Lower lobe of right lung (tissue), 2 donors: ENCODE measurements at regions not wholly inside any gene's neighbourhood (a gene's known extent, or its start where the extent isn't known, plus 50 kb on each side); places are given as distances from the start of the nearest gene placed in this dataset.
A peak's percentile ranks its signal among the peaks of the same experiment; 100 is the strongest.

ENCODE experiments used
- ATAC-seq, 2 donors: fragments of 200-7000 bp; cut with Tn5 transposase; one replicate each; pipeline ENCODE4 v1.9.1; 2020 to 2022; ENCODE audit warnings: mild to moderate bottlenecking in 2 of 2, moderate library complexity in 2 of 2
- DNase-seq: peaks from one replicate; pipeline ENCODE4 v3.0.0-alpha.2; 2020
- H3K27ac ChIP-seq: fragments of 200-600 bp; one replicate; pipeline ENCODE4 v1.8.0; 2022
- H3K27me3 ChIP-seq: fragments of 200-600 bp; one replicate; pipeline ENCODE4 v1.8.0; 2022; ENCODE audit warnings: low read depth
- H3K36me3 ChIP-seq: fragments of 200-600 bp; one replicate; pipeline ENCODE4 v1.8.0; 2022; ENCODE audit warnings: mild to moderate bottlenecking
- H3K4me1 ChIP-seq: fragments of 200-600 bp; one replicate; pipeline ENCODE4 v1.8.0; 2022
- H3K4me3 ChIP-seq: fragments of 200-600 bp; one replicate; pipeline ENCODE4 v1.8.0; 2022; ENCODE audit warnings: mild to moderate bottlenecking
- H3K9me3 ChIP-seq: fragments of 200-600 bp; one replicate; pipeline ENCODE4 v1.8.0; 2022
- CTCF ChIP-seq: fragments of 200-600 bp; IDR thresholded peaks from one replicate; pipeline ENCODE4 v1.8.0; 2022; ENCODE audit warnings: antibody characterized with exemption, mild to moderate bottlenecking
- intact Hi-C: fragments of 100-400 bp; cut with DNase I; formaldehyde crosslinking; loops from one replicate; pipeline ENCODE4 v1.11.0; 2022
- donor health status: DM: no; HTN: yes; CAD: no; lungs with severe emphysema.

DNA sequence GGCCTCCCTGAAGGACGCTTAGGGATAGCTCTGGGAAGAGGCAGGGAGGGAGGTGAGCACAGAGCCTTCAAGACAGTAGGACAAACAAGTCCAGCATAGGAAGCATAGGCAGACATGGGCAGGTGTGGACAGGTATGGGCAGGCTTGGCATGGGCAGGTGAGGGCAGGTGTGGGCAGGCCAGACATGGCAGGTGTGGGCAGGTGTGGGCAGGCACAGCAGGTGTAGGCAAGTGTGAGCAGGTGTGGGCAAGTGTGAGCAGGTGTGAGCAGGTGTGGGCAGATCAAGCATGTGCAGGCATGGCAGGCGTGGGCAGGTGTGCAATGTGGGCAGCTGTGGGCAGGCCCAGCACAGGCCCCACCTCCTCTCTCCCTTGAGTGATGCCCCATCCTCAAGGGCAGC is 148.8 kb upstream of the ZMIZ1 start:
- intact Hi-C loops = no loop called here
- H3K27me3 ChIP-seq = no peaks in the 10 kb centered on the region

GRCh38 chr10:78921895-78922294 is 146.9 kb upstream of the ZMIZ1 start:
- H3K27me3 ChIP-seq = no peaks in the 10 kb centered on the region
- H3K4me3 ChIP-seq = no peak overlapping the region
- H3K4me1 ChIP-seq = no peaks in the 10 kb centered on the region
- intact Hi-C loops = no loop called here
- no peak for TF ChIP-seq CTCF
- DNase-seq = no peak
- no peak for ATAC-seq
- H3K9me3 ChIP-seq = no peaks in the 10 kb centered on the region
- no peaks in the 10 kb centered on the region for H3K36me3 ChIP-seq
- no peak overlapping the region for H3K27ac ChIP-seq

More for the DNA sequence above, 148.8 kb upstream of the ZMIZ1 start:
- ATAC-seq = peak in 1 of 2 donors; percentile 25
- no peak for DNase-seq
- H3K36me3 ChIP-seq = no peaks in the 10 kb centered on the region
- H3K4me1 ChIP-seq = no peaks in the 10 kb centered on the region
- H3K4me3 ChIP-seq = no peak overlapping the region
- no peaks in the 10 kb centered on the region for H3K9me3 ChIP-seq
- no peak overlapping the region for H3K27ac ChIP-seq
- TF ChIP-seq CTCF = no peak

DNA sequence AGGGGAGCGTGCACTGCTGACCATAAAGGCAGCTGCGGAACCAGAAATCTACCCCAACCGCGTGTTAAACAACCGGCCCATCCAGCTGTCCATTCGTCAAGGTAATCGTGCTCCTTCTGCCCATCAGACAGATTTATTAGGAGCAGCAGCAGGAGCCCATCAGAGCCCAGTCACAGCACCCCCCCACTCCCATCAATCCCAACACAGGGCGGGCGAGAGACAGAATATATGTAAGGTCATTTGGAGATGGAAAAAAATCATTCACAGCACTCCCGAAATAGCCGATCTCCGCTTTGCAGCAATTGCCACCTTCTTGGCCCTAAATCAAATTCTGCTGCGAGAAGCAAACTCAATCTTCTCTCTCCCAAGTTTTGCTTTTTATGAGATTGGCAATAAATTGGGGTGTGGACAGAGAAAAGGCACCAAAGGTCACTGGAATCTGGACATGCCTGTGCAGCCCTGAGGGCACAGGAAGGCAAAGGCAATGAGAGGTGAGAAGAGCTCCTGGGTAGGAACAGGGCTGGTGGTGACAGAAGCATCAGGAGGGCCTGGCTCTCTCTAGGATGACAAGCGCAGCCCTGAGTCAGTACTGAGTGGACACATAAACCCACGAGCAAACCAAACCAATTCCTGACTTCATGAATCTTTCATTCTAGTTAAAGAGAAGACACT is 145.0 kb upstream of the ZMIZ1 start:
- Histone ChIP-seq H3K4me3 (no peak overlapping the region), H3K27ac (no peak overlapping the region), H3K36me3 (no peaks in the 10 kb centered on the region), H3K4me1 (no peaks in the 10 kb centered on the region), H3K27me3 (no peaks in the 10 kb centered on the region), H3K9me3 (no peaks in the 10 kb centered on the region)
- DNase-seq (no peak), ATAC-seq (no peak)
- intact Hi-C loops = no loop called here
- no peak for TF ChIP-seq CTCF

- H3K36me3 ChIP-seq = no peaks in the 10 kb centered on the region
Measured at GRCh38 chr10:78924319-78925003, 144.3 kb upstream of the ZMIZ1 start.

DNA sequence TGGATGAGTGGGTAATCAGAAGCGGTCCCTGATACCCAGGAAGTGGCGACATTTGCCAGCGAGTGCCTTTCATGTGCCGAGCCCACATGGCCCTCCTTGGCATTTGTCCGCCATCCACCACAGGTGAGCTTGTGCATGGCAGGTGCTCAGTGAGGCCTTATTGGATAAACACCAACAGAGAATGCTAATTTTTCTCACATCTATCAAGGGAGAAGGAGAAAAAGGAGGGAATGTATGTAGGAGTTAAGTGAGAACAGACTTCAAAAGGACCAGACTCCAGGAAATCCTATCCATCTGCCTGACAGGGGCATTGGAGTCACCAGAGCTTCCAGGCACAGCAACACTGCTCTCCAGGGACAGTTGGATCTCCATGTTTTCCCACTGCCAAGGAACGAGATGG is 143.5 kb upstream of the ZMIZ1 start:
- no peaks in the 10 kb centered on the region for H3K27me3 ChIP-seq
- no peaks in the 10 kb centered on the region for H3K9me3 ChIP-seq
- no peak overlapping the region for H3K4me3 ChIP-seq
- H3K36me3 ChIP-seq = no peaks in the 10 kb centered on the region
- H3K4me1 ChIP-seq = no peaks in the 10 kb centered on the region
- ATAC-seq (no peak), DNase-seq (no peak)
- intact Hi-C loops = no loop called here
- no peak for TF ChIP-seq CTCF
- no peak overlapping the region for H3K27ac ChIP-seq

More at GRCh38 chr10:78924319-78925003, 144.3 kb upstream of the ZMIZ1 start:
- Histone ChIP-seq H3K27me3 (no peaks in the 10 kb centered on the region), H3K4me3 (no peak overlapping the region), H3K27ac (no peak overlapping the region), H3K4me1 (no peaks in the 10 kb centered on the region), H3K9me3 (no peaks in the 10 kb centered on the region)
- DNase-seq = no peak
- intact Hi-C loops = no loop called here
- ATAC-seq = no peak
- TF ChIP-seq CTCF = no peak
